SK-N-SH (cell line): ENCODE measurements at regions not wholly inside any gene's neighbourhood (a gene's known extent, or its start where the extent isn't known, plus 50 kb on each side); places are given as distances from the start of the nearest gene placed in this dataset.

Experiments
- CTCF ChIA-PET: fragments of 300-600, 350-600 bp; formaldehyde crosslinking; extraction: SDS; loops from one replicate; lab custom pipeline; 2021; lab: Yijun Ruan, JAX
- POLR2A ChIA-PET: fragments of 350-600 bp; sonication (Branson Sonifier 250); formaldehyde crosslinking; extraction: SDS; loops from one replicate; lab custom pipeline; 2020; ENCODE audit warnings: antibody characterized with exemption, inconsistent platforms; lab: Yijun Ruan, JAX
- DNase-seq: peaks from one replicate; pipeline ENCODE4 v3.0.0; 2012
- H2AFZ ChIP-seq: fragments of 200-600 bp; sonication (generic); 2 replicates; pipeline ENCODE4 v1.8.1; 2016; ENCODE audit warnings: antibody characterized with exemption, mild to moderate bottlenecking, low read depth
- H3F3A ChIP-seq: fragments of 200-600 bp; sonication (generic); replicated peaks from 2 replicates; pipeline ENCODE3; 2016; ENCODE audit warnings: antibody characterized with exemption, mild to moderate bottlenecking; ENCODE audit not compliant: insufficient read depth
- H3K27ac ChIP-seq, 2 experiments: fragments of 200-500 bp in 1 of 2; fragments of 200-600 bp in 1 of 2; sonication (Bioruptor generic) in 1 of 2; sonication (generic), shearing (Covaris generic) in 1 of 2; 2 replicates each; pipeline versions ENCODE4 v1.5.1 to v1.6.1; 2014 to 2016; ENCODE audit warnings: low read depth in 2 of 2, inconsistent platforms in 1 of 2, low read length in 1 of 2, mild to moderate bottlenecking in 1 of 2, mixed read lengths in 1 of 2
- H3K27me3 ChIP-seq: fragments of 200-600 bp; sonication (generic), shearing (Covaris generic); 2 replicates; pipeline ENCODE4 v1.6.1; 2016; ENCODE audit warnings: mixed run types; ENCODE audit not compliant: insufficient read depth
- H3K36me3 ChIP-seq, 2 experiments: fragments of 200-500 bp in 1 of 2; fragments of 200-600 bp in 1 of 2; sonication (Bioruptor generic) in 1 of 2; sonication (generic) in 1 of 2; replicated peaks in 1 of 2; 2 replicates each; pipeline versions ENCODE3 to v1.5.1; 2014 to 2016; ENCODE audit warnings: low read length in 1 of 2, mild to moderate bottlenecking in 1 of 2; ENCODE audit not compliant: insufficient read depth in 2 of 2, control insufficient read depth in 1 of 2
- H3K4me1 ChIP-seq, 2 experiments: fragments of 200-500 bp in 1 of 2; fragments of 200-600 bp in 1 of 2; sonication (Bioruptor generic) in 1 of 2; sonication (generic), shearing (Covaris generic) in 1 of 2; 2 replicates each; pipeline versions ENCODE4 v1.5.1 to v1.6.1; 2014 to 2016; ENCODE audit warnings: low read depth in 1 of 2, low read length in 1 of 2, mixed run types in 1 of 2; ENCODE audit not compliant: insufficient read depth in 2 of 2, control insufficient read depth in 1 of 2
- H3K4me2 ChIP-seq: fragments of 200-600 bp; sonication (generic), shearing (Covaris generic); 2 replicates; pipeline ENCODE4 v1.6.1; 2017; ENCODE audit warnings: mixed run types
- H3K4me3 ChIP-seq, 2 experiments: fragments of 200-500 bp in 1 of 2; fragments of 200-600 bp in 1 of 2; sonication (Bioruptor generic) in 1 of 2; sonication (generic), shearing (Covaris generic) in 1 of 2; 2 replicates each; pipeline versions ENCODE4 v1.5.1 to v1.8.1; 2014 to 2016; ENCODE audit warnings: low read depth in 2 of 2, inconsistent platforms in 1 of 2, low read length in 1 of 2, mild to moderate bottlenecking in 1 of 2, mixed read lengths in 1 of 2, moderate library complexity in 1 of 2
- H3K79me2 ChIP-seq: fragments of 200-600 bp; sonication (generic); 2 replicates; pipeline ENCODE4 v1.8.1; 2017; ENCODE audit warnings: mild to moderate bottlenecking; ENCODE audit not compliant: insufficient read depth
- H3K9ac ChIP-seq: fragments of 200-600 bp; sonication (generic); 2 replicates; pipeline ENCODE4 v1.6.1; 2017; ENCODE audit warnings: mixed run types
- H3K9me2 ChIP-seq: fragments of 200-600 bp; sonication (generic); 2 replicates; pipeline ENCODE4 v1.6.1; 2017; ENCODE audit warnings: mixed run types
- H3K9me3 ChIP-seq: fragments of 200-600 bp; sonication (generic); 2 replicates; pipeline ENCODE4 v1.6.1; 2017; ENCODE audit warnings: mixed run types, mild to moderate bottlenecking, moderate library complexity
- H4K20me1 ChIP-seq: fragments of 200-600 bp; sonication (generic); 2 replicates; pipeline ENCODE4 v1.6.1; 2017; ENCODE audit warnings: mild to moderate bottlenecking, mixed run types; ENCODE audit not compliant: insufficient read depth
- CHD2 ChIP-seq: fragments of 150-350 bp; IDR thresholded peaks from 2 replicates; pipeline ENCODE4 v1.6.1; 2018; ENCODE audit warnings: low read length; ENCODE audit not compliant: partially characterized antibody
- ELF1 ChIP-seq: IDR thresholded peaks from 2 replicates; pipeline ENCODE4 v1.4.0; 2012
- EP300 ChIP-seq, 2 experiments: IDR thresholded peaks; 2 replicates each; pipeline versions ENCODE4 v1.4.0 to v1.6.1; 2012; ENCODE audit warnings: borderline replicate concordance in 1 of 2, low read depth in 1 of 2, low read length in 1 of 2
- EZH2phosphoT487 ChIP-seq: fragments of 200-600 bp; sonication (generic); IDR thresholded peaks from 2 replicates; pipeline ENCODE4 v1.6.1; 2017; ENCODE audit warnings: low read depth, mixed run types, mild to moderate bottlenecking, antibody characterized with exemption, moderate library complexity, borderline replicate concordance
- FOSL2 ChIP-seq: IDR thresholded peaks from 2 replicates; pipeline ENCODE4 v1.4.0; 2012; ENCODE audit warnings: low read depth, mild to moderate bottlenecking, moderate library complexity, borderline replicate concordance
- FOXM1 ChIP-seq: IDR thresholded peaks from 2 replicates; pipeline ENCODE4 v1.4.0; 2012; ENCODE audit warnings: low read depth, mild to moderate bottlenecking
- JUND ChIP-seq: IDR thresholded peaks from 2 replicates; pipeline ENCODE4 v1.4.0; 2012
- MEF2A ChIP-seq: IDR thresholded peaks from 2 replicates; pipeline ENCODE4 v1.4.0; 2012; ENCODE audit warnings: low read depth, borderline replicate concordance
- MXI1 ChIP-seq: IDR thresholded peaks from 2 replicates; pipeline ENCODE4 v1.6.1; 2012; ENCODE audit warnings: mild to moderate bottlenecking, low read depth, low read length, improper control_type of control experiment
- NFIC ChIP-seq: IDR thresholded peaks from 2 replicates; pipeline ENCODE4 v1.4.0; 2012; ENCODE audit warnings: borderline replicate concordance
- NRF1 ChIP-seq: IDR thresholded peaks from 2 replicates; pipeline ENCODE4 v1.6.1; 2012; ENCODE audit warnings: low read depth, mild to moderate bottlenecking, low read length
- RFX5 ChIP-seq: IDR thresholded peaks from 2 replicates; pipeline ENCODE4 v1.6.1; 2012; ENCODE audit warnings: mild to moderate bottlenecking, improper control_type of control experiment, low read length
- TEAD4 ChIP-seq: IDR thresholded peaks from 2 replicates; pipeline ENCODE4 v1.4.0; 2012; ENCODE audit warnings: mild to moderate bottlenecking, borderline replicate concordance; ENCODE audit not compliant: insufficient read depth
- YY1 ChIP-seq: IDR thresholded peaks from 2 replicates; pipeline ENCODE4 v1.4.0; 2012; ENCODE audit warnings: low read depth, mild to moderate bottlenecking
- WGBS: methylation state at CpG from one replicate; pipeline ENCODE4 v1.1.6; 2017; ENCODE audit warnings: low lambda C conversion rate; 5-methylcytosine and 5-hydroxymethylcytosine counted together
- TF ChIP-seq, protein P1 (sequence below): IDR thresholded peaks from 2 replicates; pipeline ENCODE4 v1.4.0; 2012; ENCODE audit warnings: low read depth, borderline replicate concordance
- TF ChIP-seq, protein P2 (sequence below): IDR thresholded peaks from 2 replicates; pipeline ENCODE4 v1.4.0; 2012; ENCODE audit warnings: low read depth, borderline replicate concordance
- TF ChIP-seq, protein P3 (sequence below): fragments of 150-350 bp; IDR thresholded peaks from 2 replicates; pipeline ENCODE4 v1.6.1; 2016; ENCODE audit warnings: mild to moderate bottlenecking, low read depth, low read length

DNA sequence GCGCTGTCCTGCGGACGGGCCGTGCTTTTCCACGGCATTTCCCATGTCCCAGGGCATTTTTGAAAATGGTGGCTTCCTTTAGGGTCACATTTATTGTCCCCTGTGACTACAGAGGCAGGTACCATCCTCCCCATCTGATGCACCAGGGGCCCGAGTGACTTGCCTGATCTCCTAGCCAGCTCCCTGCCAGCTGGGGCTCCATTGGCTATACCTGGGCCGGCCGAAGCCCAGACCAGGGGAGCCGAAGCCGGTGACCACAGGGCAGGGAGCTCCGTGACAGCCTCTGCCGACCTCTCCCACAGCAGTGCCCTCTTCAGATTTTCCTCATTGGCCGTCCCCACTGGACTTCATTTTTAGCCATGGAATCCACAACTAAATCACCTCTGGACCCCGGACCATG is 170.6 kb downstream of the RBFOX3 start (continued):
- TF ChIP-seq EP300 (IDR thresholded peaks at IDR 0.05; ENCODE audit: borderline replicate concordance in 1 of 2, low read depth in 1 of 2, low read length in 1 of 2) (no peak), FOXM1 (no peak), MXI1 (no peak), EZH2phosphoT487 (no peak), NRF1 (no peak)

DNA sequence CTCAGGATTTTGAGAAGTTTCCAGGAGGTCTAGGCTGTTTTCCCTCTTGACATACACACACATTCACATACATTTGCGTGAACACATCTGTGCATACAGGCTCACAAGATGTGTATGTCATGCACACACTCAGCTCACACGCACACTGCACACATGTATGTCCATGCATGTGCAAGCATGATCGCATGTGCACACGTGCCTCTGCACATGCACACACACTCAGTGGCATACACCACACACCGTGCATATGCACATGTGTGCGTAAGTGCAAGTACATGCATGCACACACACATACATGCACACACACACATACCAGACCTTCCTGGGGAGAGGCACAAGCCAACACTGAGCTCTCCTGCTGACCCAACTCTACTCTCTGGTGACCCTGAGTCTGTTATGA is 171.4 kb downstream of the RBFOX3 start:
- H3K36me3 ChIP-seq, result no peaks in the 10 kb centered on the region
- H3F3A ChIP-seq, result no peaks in the 10 kb centered on the region
- TF ChIP-seq NFIC, result no peak
- TF ChIP-seq RFX5, result no peak
- TF ChIP-seq JUND, result no peak
- TF ChIP-seq, protein P1, sequence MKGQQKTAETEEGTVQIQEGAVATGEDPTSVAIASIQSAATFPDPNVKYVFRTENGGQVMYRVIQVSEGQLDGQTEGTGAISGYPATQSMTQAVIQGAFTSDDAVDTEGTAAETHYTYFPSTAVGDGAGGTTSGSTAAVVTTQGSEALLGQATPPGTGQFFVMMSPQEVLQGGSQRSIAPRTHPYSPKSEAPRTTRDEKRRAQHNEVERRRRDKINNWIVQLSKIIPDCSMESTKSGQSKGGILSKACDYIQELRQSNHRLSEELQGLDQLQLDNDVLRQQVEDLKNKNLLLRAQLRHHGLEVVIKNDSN, result no peak
- TF ChIP-seq ELF1, result no peak
- no peak for TF ChIP-seq CHD2
- no peak for TF ChIP-seq TEAD4
- TF ChIP-seq, protein P2, sequence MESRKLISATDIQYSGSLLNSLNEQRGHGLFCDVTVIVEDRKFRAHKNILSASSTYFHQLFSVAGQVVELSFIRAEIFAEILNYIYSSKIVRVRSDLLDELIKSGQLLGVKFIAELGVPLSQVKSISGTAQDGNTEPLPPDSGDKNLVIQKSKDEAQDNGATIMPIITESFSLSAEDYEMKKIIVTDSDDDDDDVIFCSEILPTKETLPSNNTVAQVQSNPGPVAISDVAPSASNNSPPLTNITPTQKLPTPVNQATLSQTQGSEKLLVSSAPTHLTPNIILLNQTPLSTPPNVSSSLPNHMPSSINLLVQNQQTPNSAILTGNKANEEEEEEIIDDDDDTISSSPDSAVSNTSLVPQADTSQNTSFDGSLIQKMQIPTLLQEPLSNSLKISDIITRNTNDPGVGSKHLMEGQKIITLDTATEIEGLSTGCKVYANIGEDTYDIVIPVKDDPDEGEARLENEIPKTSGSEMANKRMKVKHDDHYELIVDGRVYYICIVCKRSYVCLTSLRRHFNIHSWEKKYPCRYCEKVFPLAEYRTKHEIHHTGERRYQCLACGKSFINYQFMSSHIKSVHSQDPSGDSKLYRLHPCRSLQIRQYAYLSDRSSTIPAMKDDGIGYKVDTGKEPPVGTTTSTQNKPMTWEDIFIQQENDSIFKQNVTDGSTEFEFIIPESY, result no peak
- no peaks in the 10 kb centered on the region for H4K20me1 ChIP-seq
- ChIA-PET POLR2A (no interaction called here), CTCF (interaction anchor here (1.6 to 3.9 kb wide), 2 partner anchors 47 to 173 kb away, joined by 5 to 22 read pairs; no protein-coding TSS in a partner anchor)
- no peak overlapping the region for H2AFZ ChIP-seq
- no peaks in the 10 kb centered on the region for H3K27me3 ChIP-seq
- no peak for DNase-seq
- no peaks in the 10 kb centered on the region for H3K79me2 ChIP-seq
- H3K4me2 ChIP-seq, result no peak overlapping the region
- H3K27ac ChIP-seq, result no peak overlapping the region
- no peak overlapping the region for H3K9ac ChIP-seq
- H3K9me2 ChIP-seq, result no peaks in the 10 kb centered on the region
- H3K4me1 ChIP-seq, result no peaks in the 10 kb centered on the region
- no peak overlapping the region for H3K4me3 ChIP-seq
- 66% methylated on average over 6 of the region's 6 CpGs for WGBS
- H3K9me3 ChIP-seq, result no peaks in the 10 kb centered on the region

DNA sequence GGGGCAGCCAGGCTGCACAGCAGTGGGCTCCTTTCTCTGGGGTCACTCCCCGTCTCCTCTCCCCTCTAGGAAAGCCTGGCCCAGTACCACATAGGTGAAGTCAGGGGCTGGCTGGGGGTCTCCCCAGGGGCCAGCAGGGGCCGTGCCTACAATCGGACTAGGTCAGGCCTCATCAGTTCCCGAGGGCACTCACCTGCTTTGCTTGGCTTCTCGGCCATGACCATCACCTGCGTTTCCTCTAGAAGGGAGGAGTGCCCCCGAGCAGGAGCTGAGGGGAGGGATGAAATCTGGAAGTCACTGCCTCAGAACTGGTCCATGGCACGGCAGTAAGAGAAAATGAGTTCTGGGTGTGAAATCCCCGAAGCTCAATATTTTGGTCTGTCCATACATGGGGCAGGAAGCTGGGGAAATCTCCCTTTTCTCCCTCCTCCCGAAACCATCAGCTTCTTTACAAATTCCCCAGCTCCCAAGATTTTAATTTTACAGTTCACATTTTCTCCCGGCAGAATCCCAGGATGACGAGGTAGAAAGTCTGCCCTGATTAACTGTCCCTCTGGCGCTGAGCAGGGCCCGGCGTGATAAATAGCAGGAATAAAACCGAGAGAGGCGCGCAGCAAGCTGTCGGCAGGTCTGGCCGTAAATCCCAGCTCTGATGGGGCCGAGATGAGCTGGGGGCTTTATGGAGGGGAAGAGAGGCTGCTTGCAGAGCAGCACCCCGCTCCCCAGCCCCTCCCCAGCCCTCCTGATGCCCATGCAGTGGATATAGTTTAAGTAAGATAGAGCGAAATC is 172.1 kb downstream of the RBFOX3 start:
- Histone ChIP-seq H3K4me1 (no peaks in the 10 kb centered on the region), H3K36me3 (no peaks in the 10 kb centered on the region), H4K20me1 (no peaks in the 10 kb centered on the region), H3K27ac (no peak overlapping the region), H3K79me2 (no peaks in the 10 kb centered on the region), H3K27me3 (no peaks in the 10 kb centered on the region), H3K4me2 (no peak overlapping the region), H2AFZ (no peak overlapping the region), H3K9ac (no peak overlapping the region), H3F3A (no peaks in the 10 kb centered on the region), H3K9me3 (no peaks in the 10 kb centered on the region), H3K9me2 (no peaks in the 10 kb centered on the region), H3K4me3 (no peak overlapping the region)
- DNase-seq, result no peak
- ChIA-PET CTCF (interaction anchor here (0.9 to 3.9 kb wide), 5 partner anchors 11 to 220 kb away, joined by 3 to 22 read pairs (median 4); no protein-coding TSS in a partner anchor), POLR2A (no interaction called here)
- 52% methylated on average over 23 of the region's 23 CpGs for WGBS
- TF ChIP-seq FOSL2 (no peak), NRF1 (no peak), NFIC (no peak), MEF2A (no peak), YY1 (no peak)
- TF ChIP-seq, protein P3, sequence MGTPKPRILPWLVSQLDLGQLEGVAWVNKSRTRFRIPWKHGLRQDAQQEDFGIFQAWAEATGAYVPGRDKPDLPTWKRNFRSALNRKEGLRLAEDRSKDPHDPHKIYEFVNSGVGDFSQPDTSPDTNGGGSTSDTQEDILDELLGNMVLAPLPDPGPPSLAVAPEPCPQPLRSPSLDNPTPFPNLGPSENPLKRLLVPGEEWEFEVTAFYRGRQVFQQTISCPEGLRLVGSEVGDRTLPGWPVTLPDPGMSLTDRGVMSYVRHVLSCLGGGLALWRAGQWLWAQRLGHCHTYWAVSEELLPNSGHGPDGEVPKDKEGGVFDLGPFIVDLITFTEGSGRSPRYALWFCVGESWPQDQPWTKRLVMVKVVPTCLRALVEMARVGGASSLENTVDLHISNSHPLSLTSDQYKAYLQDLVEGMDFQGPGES, result no peak
- TF ChIP-seq, protein P1, result no peak
- TF ChIP-seq, protein P2, result no peak
